Left kidney (tissue), 1 donor: ENCODE measurements at regions not wholly inside any gene's neighbourhood (a gene's known extent, or its start where the extent isn't known, plus 50 kb on each side); places are given as distances from the start of the nearest gene placed in this dataset.

Experiments
- DNase-seq: peaks from one replicate; pipeline ENCODE4 v3.0.0-alpha.2; 2013

GRCh38 chr2:45255563-45255962, 246.3 kb upstream of the SIX2 start:
- DNase-seq, result no peak

GRCh38 chr2:45254025-45254424, 244.8 kb upstream of the SIX2 start:
- no peak for DNase-seq

GRCh38 chr2:45253151-45253550, 243.9 kb upstream of the SIX2 start:
- DNase-seq, result no peak

- no peak for DNase-seq
These were observed 240.9 kb upstream of the SIX2 start for GRCh38 chr2:45250176-45250575.

DNA sequence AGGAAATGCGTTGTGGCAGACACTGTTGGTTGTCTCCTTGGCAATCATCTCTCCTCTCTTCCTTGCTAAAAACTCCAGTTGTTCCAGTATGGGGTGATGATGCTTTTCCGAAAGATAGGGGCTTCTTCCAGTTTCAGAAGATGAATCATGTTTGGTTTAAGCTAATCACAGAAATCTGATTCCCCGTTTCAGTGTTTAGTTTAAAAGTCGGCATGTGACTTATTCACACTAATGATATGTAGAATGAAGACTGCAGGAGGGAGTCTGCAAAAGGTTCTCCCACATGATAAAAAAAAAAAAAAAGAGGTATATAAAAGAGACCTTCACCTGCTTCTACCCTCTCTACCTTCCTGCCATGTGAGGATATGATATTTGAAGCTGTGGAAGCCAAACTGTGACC, 239.0 kb upstream of the SIX2 start:
- DNase-seq, result no peak

DNA sequence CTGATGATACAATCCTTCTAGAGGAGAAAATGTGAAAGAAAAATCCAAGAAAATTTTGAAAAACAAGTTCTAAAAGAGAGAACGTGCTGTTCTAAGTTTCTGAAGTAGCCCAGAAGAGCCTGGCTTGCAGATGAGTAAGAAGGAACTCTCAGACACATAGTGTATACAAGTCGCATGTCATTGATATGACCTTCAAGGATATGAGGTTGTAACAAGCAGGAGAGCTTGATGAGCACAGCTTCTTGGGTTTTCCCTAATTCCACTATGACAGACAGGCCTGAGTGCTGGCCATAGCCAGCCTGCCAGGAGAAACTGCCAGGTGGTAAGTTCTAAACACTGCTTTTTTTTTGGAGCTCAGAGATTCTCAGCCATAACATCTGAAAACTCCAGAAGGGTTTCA, 235.7 kb upstream of the SIX2 start:
- no peak for DNase-seq

DNA sequence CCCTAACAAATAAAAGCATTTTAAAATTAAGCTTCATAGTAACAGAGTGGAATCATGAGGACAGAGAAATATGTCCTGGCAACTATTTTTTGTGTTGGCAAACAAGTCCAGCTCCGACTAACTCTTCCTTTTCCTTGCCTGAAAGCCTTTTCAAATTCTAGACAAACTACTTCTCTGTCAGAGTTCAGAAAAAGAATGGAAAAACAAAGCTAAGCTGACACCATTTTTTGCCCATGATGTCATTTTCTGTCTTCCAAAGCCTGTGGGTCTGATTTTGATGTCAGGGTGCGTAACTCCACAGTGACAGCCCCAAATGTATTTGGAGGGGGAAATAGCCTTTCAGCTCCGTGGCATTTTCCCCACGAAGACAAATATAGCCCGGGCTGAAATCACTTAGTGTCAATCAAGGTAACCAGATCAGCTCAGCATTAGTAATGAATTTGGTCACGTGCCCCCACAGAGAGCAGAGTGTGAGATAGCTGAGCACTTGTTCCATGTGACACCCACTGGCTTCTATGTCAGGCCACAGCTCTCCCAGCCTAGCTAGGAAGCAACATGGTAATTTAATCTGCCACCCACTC, 233.0 kb upstream of the SIX2 start:
- DNase-seq, result peak; percentile 33

DNA sequence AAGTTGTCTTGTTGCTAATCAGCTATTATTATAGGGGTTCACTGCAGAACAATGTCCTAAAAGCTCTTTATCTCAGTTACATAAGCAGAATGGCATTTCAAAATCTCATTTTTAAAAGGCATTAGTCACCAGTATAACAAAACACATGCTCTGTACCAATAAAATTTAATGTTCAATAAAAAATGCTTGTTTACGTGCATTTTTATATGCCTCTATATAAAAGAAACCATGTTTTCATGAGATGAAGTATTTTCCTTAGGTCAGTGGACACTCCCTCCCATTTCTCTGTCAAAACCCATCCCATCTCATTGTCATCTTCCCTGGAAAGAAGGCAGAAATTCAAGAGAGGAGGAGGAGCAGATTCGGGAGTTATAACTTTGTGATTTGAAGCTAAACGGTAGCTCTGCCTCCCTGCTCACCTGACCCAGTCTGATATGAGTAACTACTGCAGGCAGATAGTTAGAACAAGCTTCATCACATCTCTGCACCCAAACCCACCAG, 231.9 kb upstream of the SIX2 start:
- no peak for DNase-seq

- no peak for DNase-seq
These were observed 228.7 kb upstream of the SIX2 start for GRCh38 chr2:45237850-45238542.

DNA sequence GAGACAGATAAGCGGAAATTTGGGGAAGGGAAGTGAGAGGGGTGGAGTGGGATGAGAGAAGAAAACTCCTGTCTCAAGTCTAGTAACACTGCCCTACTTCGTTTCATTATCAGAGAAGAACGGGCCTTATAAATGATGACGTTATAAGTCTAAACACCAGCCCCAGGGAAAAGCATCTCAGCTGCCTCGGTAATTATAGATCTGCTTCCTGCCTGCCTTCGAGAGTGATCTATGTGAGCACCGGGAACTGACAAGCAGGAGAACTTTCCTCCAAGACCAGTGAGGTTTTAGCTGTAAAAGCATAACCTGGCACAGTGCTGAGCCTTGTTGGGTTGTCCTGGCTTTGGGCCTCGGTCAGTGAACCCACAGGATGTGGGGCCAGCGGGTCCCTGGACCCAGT, 227.9 kb upstream of the SIX2 start:
- no peak for DNase-seq

DNA sequence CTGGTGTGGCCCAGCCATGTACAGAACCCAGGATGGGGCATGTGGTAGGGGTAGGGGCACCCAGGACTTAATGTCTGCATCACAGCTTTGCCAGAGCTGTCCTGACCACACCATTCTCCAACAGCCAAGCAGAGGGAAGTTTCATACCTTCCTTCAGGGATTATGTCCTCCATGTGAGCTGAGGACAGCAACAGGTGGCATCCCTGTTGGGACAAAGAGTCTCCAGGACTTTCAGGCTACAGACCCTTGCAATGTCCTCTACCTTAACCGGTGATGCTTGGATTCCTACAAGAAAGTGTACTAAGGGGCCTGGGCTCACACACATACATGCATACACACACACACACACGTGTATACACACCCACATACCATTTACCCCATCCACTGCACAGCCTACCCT, 227.0 kb upstream of the SIX2 start:
- no peak for DNase-seq

GRCh38 chr2:45233301-45233700, 224.0 kb upstream of the SIX2 start:
- DNase-seq, result no peak

DNA sequence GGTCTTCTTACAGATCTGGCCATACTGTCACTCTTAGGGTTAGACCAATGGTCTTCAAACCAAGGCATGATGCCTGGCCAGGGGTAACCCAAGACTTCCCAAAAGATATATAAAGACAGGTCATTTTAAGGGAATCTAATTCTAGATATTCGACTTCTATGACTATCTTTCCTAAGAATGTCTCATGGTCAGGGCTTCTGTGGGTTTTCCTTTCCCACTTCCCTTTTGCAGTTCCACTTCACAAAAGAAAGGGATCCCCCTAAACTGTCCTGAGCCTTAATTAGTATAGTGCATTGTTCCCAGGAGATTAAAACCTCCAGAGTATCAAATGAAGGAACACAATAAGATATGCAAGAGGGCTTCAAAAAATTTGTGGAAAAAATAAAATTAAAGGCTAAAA, 223.6 kb upstream of the SIX2 start:
- DNase-seq, result no peak

GRCh38 chr2:45229411-45229810, 220.2 kb upstream of the SIX2 start:
- no peak for DNase-seq

DNA sequence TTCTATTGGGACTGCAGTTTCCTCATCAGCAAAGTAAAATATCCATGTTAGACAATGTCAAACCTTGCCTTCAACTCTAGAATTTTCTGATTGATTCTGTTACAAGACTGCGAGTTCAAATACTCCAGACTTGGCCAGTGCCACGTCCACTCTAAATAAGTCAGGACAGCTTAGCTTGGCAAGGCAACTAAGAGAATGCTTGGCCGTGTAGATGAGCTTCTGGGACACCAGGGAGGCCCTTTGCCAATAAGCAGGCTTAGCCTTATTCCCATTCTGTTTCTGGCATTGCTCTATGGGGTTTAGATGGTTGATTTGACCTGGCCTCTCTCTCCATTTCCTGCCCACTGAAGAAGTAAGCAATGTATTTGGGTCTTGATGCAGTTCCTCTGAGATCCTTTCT, 218.1 kb upstream of the SIX2 start:
- DNase-seq, result no peak

- no peak for DNase-seq
These were observed 215.7 kb upstream of the SIX2 start for GRCh38 chr2:45224993-45225380.

DNA sequence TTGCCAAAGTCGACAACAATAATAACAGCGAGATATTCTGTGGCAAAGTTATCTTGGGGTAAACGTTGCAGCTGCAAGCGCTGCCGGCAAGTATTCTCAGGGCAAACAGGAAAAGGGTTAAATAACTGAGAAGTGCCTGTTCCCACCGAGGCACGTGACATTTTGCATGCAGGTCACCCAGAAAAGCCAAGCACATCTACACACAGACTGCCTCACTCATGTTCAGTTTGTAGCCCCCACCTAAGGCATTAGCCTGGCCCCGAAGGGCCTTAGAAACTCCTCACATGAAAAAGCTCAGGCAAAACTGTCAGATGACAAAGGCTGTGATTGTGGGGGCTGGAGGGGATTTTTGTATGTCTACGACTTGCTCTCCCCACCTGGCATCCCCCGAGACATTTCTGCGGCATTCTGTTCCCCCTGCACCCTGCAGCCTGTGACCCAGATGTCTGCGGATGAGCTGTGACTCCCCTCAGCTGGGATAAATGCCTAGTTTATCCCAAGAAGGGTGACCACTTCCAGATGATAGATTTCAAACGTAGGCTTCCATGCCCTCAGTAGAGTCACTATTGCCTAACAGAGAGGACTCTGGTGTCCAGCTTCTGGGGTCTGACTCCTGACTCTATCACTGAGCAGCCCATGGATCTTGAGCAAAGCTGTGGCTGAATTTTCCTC, 215.2 kb upstream of the SIX2 start:
- DNase-seq, result no peak

- no peak for DNase-seq
These were observed 214.3 kb upstream of the SIX2 start for GRCh38 chr2:45223531-45223930.

DNA sequence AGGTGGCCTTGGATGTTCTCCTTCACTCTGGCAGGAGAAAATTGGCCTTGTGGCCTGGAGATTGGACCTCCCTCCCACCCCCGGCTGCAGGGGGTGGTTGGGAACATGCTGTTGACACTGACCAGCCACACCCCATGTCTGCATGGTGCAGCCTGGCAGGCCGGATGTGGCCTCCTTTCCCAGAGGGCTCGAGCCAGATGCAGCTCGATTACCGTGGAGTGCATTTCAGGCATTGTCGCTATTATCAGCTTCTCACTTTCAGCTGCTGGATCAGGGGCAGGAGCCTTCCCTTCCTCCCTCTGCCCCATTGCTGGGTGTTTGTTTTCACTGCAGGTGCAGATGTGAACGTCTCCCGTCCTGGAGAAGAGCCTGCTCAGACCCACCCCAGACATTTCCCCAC, 211.0 kb upstream of the SIX2 start:
- DNase-seq, result no peak

GRCh38 chr2:45218931-45219339, 209.7 kb upstream of the SIX2 start:
- DNase-seq, result no peak

DNA sequence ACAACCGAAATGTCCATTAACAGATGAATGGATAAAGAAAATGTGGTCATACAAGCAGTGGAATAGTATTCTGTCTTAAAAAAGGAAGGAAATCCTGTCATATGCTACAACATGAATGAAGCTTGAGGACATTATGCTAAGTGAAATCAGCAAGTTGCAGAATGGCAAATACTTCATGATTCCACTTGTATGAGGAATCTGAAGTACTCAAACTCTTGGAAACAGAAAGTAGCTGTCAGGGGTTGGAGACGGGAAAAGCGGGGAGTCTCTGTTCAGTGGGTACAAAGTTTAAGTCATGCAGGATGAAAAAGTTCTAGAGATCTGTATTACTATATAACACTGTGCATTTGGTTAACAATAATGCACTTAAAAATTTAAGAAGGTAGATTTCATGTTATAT, 209.0 kb upstream of the SIX2 start:
- DNase-seq, result no peak

- no peak for DNase-seq
These were observed 206.9 kb upstream of the SIX2 start for GRCh38 chr2:45216118-45216517.

GRCh38 chr2:45214550-45214949, 205.3 kb upstream of the SIX2 start:
- DNase-seq, result no peak
